ENCODE measurements at regions not wholly inside any gene's neighbourhood (a gene's known extent, or its start where the extent isn't known, plus 50 kb on each side); places are given as distances from the start of the nearest gene placed in this dataset.

DNA sequence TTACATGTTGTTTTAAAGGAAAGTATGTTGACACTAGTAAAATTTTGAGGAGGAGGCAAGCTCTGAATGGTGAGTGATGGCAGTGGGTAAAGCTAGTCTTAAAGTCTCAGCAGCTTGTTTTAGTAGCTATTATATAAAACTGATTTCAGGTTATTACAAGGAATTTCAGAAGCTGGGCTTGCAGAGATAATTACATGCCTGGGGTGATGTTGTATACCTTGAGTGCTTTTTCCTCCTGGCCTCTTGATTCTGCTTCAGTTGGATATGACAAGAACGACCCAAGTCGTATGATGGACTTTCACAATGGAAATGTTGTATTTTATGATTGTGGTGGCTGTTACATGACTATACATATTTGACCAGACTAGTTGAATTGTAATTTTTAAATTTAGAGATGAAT is 175.5 kb upstream of the ADGRL3 start:
- H3K4me1 ChIP-seq (ENCODE audit: insufficient read depth, low read length): no peaks in the 10 kb centered on the region
- no peaks in the 10 kb centered on the region for H4K20me1 ChIP-seq (ENCODE audit: low read length)
- ATAC-seq (no peak), DNase-seq (no peak)
- no peaks in the 10 kb centered on the region for H3K79me2 ChIP-seq (ENCODE audit: low read length)
- no peaks in the 10 kb centered on the region for H3K27me3 ChIP-seq (ENCODE audit: low read length)
- no peak overlapping the region for H2AFZ ChIP-seq (ENCODE audit: low read length)
- POLR2A ChIA-PET (ENCODE audit: unreplicated experiment): no interaction called here
- H3K9me3 ChIP-seq (ENCODE audit: low read length): no peaks in the 10 kb centered on the region
- TF ChIP-seq EZH2 (IDR thresholded peaks at IDR 0.05; ENCODE audit: low read length, unreplicated experiment): no peak
- no TSS peak for BruUV-seq (replicated peaks)
- H3F3A ChIP-seq (ENCODE audit: low read length, unreplicated experiment): no peaks in the 10 kb centered on the region
- CTCF ChIA-PET: no interaction called here
- no peaks in the 10 kb centered on the region for H3K9me2 ChIP-seq (replicated peaks; ENCODE audit: low read length)
- H3K4me3 ChIP-seq (ENCODE audit: low read length): no peak overlapping the region
- intact Hi-C loops (cut with micrococcal nuclease): no loop called here
- no peak overlapping the region for H3K9ac ChIP-seq (ENCODE audit: low read length)
- no peak overlapping the region for H3K4me2 ChIP-seq (ENCODE audit: low read length)
- no peak overlapping the region for H3K27ac ChIP-seq (ENCODE audit: low read length)
- no peaks in the 10 kb centered on the region for H3K36me3 ChIP-seq (ENCODE audit: low read depth, low read length)

DNA sequence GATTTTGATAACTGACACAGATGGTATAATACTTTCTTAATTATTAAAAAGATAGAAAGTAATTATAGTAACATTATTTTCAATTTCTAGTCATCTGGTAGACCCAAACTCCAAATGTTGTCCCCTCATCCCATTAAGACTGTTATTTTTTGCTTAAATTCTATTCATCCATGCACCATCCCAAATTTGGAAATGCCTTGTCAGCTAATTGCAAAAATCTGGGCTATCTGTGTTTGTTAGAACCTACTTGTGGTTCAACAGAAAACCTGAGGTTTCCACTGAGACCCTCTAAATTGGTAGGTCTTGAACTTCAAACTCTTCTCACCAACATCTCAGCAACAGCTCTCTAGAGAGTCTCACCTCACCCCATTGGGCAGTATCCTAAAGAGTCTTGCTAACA is 172.2 kb upstream of the ADGRL3 start:
- CTCF ChIA-PET: no interaction called here
- ATAC-seq: no peak

GRCh38 chr4:61036071-61036684 is 163.9 kb upstream of the ADGRL3 start:
- Histone ChIP-seq H3K9me3 (ENCODE audit: low read length) (no peaks in the 10 kb centered on the region), H3K4me3 (ENCODE audit: low read length) (no peak overlapping the region), H3K36me3 (ENCODE audit: low read depth, low read length) (no peaks in the 10 kb centered on the region), H3K79me2 (ENCODE audit: low read length) (no peaks in the 10 kb centered on the region), H3F3A (ENCODE audit: low read length, unreplicated experiment) (no peaks in the 10 kb centered on the region), H3K9me2 (replicated peaks; ENCODE audit: low read length) (no peaks in the 10 kb centered on the region), H3K4me1 (ENCODE audit: insufficient read depth, low read length) (no peaks in the 10 kb centered on the region), H3K9ac (ENCODE audit: low read length) (no peak overlapping the region), H2AFZ (ENCODE audit: low read length) (no peak overlapping the region), H3K27me3 (ENCODE audit: low read length) (no peaks in the 10 kb centered on the region), H3K4me2 (ENCODE audit: low read length) (no peak overlapping the region), H3K27ac (ENCODE audit: low read length) (no peak overlapping the region), H4K20me1 (ENCODE audit: low read length) (no peaks in the 10 kb centered on the region)
- no peak for TF ChIP-seq CTCF (conservative IDR thresholded peaks at IDR 0.05; ENCODE audit: low read depth, low read length)
- no peak for TF ChIP-seq EZH2 (IDR thresholded peaks at IDR 0.05; ENCODE audit: low read length, unreplicated experiment)
- TF ChIP-seq EZH2phosphoT487 (IDR thresholded peaks at IDR 0.05; ENCODE audit: borderline replicate concordance, low read length): no peak
- ChIA-PET CTCF (no interaction called here), POLR2A (ENCODE audit: unreplicated experiment) (no interaction called here)
- intact Hi-C loops (cut with micrococcal nuclease): no loop called here
- DNase-seq (no peak), ATAC-seq (no peak)
- no TSS peak for BruUV-seq (replicated peaks)

More for the DNA sequence above, 172.2 kb upstream of the ADGRL3 start:
- POLR2A ChIA-PET (ENCODE audit: unreplicated experiment): no interaction called here
- H4K20me1 ChIP-seq (ENCODE audit: low read length): no peaks in the 10 kb centered on the region
- no peak overlapping the region for H2AFZ ChIP-seq (ENCODE audit: low read length)
- no peaks in the 10 kb centered on the region for H3K4me1 ChIP-seq (ENCODE audit: insufficient read depth, low read length)
- H3K9me2 ChIP-seq (replicated peaks; ENCODE audit: low read length): no peaks in the 10 kb centered on the region
- no peak for DNase-seq
- no peaks in the 10 kb centered on the region for H3K9me3 ChIP-seq (ENCODE audit: low read length)
- intact Hi-C loops (cut with micrococcal nuclease): no loop called here
- no peak overlapping the region for H3K4me3 ChIP-seq (ENCODE audit: low read length)
- H3F3A ChIP-seq (ENCODE audit: low read length, unreplicated experiment): no peaks in the 10 kb centered on the region
- no peak overlapping the region for H3K9ac ChIP-seq (ENCODE audit: low read length)
- H3K27ac ChIP-seq (ENCODE audit: low read length): no peak overlapping the region
- no peaks in the 10 kb centered on the region for H3K27me3 ChIP-seq (ENCODE audit: low read length)
- TF ChIP-seq EZH2 (IDR thresholded peaks at IDR 0.05; ENCODE audit: low read length, unreplicated experiment): no peak
- TF ChIP-seq CTCF (conservative IDR thresholded peaks at IDR 0.05; ENCODE audit: low read depth, low read length): no peak
- no peak for TF ChIP-seq EZH2phosphoT487 (IDR thresholded peaks at IDR 0.05; ENCODE audit: borderline replicate concordance, low read length)
- H3K79me2 ChIP-seq (ENCODE audit: low read length): no peaks in the 10 kb centered on the region
- H3K36me3 ChIP-seq (ENCODE audit: low read depth, low read length): no peaks in the 10 kb centered on the region
- BruUV-seq (replicated peaks): no TSS peak
- H3K4me2 ChIP-seq (ENCODE audit: low read length): no peak overlapping the region

Measured in PC-3 (cell line).